AG09319 (cell line): ENCODE measurements at regions not wholly inside any gene's neighbourhood (a gene's known extent, or its start where the extent isn't known, plus 50 kb on each side); places are given as distances from the start of the nearest gene placed in this dataset.

Experiments used
- DNase-seq: peaks from one replicate; pipeline ENCODE4 v3.0.0-alpha.2; 2010; ENCODE audit warnings: low read depth; ENCODE audit errors: extremely low read depth
- CTCF ChIP-seq: IDR thresholded peaks from 2 replicates; pipeline ENCODE4 v1.5.1; 2011; ENCODE audit warnings: low read depth, mild to moderate bottlenecking, inconsistent platforms, low read length, moderate library complexity

- no peak for TF ChIP-seq CTCF
- DNase-seq: no peak
Observed at GRCh38 chr21:28561772-28562171, 430.9 kb downstream of the LTN1 start.

GRCh38 chr21:28554660-28555475 lies 437.8 kb downstream of the LTN1 start:
- TF ChIP-seq CTCF: no peak
- DNase-seq: no peak

- no peak for DNase-seq
- TF ChIP-seq CTCF: no peak
Observed at GRCh38 chr21:28550057-28550825, 442.4 kb downstream of the LTN1 start.

GRCh38 chr21:28548291-28548690 lies 444.4 kb downstream of the LTN1 start:
- no peak for DNase-seq
- no peak for TF ChIP-seq CTCF

- no peak for DNase-seq
- TF ChIP-seq CTCF: no peak
Observed at GRCh38 chr21:28547766-28548165, 444.9 kb downstream of the LTN1 start.

- no peak for DNase-seq
- no peak for TF ChIP-seq CTCF
Observed at GRCh38 chr21:28543975-28544374, 448.7 kb downstream of the LTN1 start.
